Activated CD4-positive, alpha-beta T cell treated with anti-CD3 and anti-CD28 coated beads, Interleukin-2, Interleukin-6, amounts not matched to agents 100 ng/mL and 50 ng/mL, durations not matched to agents 16 hours and 8 hours (primary cell): ENCODE measurements at regions not wholly inside any gene's neighbourhood (a gene's known extent, or its start where the extent isn't known, plus 50 kb on each side); places are given as distances from the start of the nearest gene placed in this dataset.
"Not testable (repeated sequence)": the region's sequence is repeated elsewhere in the genome, so short reads cannot be mapped to it uniquely, and the experiment has no call there.

Experiments used
- DNase-seq: peaks from one replicate; pipeline ENCODE4 v3.0.0-alpha.2; 2020

DNA sequence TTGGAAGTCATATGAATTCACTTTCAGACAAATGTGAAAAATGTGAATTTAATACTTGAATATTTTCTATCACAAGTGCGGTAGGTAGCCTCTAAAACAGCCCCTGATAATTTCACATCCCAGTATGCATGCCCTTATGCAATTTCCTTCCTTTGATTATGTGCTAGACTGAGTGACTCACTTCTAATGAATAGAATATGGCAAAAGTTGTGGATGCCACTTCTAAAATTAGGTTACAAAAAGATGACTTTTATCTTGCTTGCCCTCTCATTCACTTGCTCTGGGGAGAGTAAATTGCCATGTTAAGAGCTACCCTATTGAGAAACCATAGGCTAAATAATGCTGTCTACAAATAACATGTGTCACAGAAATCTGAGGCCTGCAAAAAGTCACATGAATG is 402.5 kb upstream of the PCDH9 start:
- no peak for DNase-seq

DNA sequence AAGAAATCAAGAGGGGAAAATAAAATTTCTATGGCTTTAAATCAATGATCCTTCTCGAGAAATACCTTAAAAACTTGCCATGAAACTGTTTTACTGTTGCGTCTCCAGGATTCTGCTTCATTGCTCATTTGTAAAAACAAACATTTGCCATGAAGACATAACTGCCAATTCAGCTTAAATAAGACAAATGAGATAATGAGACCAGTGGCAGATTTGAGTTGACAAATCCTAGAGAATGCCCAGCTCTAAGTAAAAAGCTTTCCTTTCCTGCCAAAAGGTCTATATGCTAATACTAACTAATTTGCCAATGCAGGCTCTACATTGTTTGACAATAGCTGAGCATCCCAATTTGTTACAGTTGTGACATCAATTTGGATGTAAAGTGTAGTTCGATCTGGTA is 400.5 kb upstream of the PCDH9 start:
- no peak for DNase-seq

DNA sequence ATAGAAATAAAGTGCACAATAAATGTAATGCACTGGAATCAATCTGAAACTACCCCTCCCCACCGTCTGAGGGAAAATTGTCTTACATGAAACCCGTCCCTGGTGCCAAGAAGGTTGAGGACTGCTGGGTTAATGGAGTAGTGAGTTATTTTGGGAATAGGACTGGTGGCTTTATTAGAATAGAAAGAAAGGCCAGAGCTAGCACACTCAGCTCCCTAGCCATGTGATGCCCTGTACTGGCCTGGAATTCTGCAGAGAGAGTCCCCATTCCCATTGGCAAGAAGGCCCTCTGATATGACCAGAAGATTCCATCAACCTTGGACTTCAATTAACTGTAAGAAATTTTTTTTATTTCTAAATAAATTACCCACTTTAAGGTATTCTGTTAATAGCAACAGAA is 393.5 kb upstream of the PCDH9 start:
- no peak for DNase-seq

DNA sequence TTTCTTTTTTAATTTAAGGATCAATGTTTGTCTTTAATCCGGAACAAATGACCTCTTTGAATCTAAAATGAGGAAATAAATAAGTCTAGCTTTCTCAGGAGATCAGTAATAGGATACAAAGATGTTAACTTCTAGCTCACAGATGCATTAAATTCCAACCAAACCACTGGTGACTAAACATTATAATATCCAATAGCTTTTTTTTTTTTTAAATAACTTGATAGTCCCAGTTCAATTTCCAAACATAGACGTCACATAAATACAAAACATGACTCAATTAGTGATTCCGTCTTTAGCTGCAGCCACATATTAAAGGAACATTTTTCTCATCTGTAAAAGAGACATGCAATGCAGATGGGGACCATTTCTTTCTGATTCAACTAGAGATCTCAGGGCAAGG is 390.5 kb upstream of the PCDH9 start:
- no peak for DNase-seq

DNA sequence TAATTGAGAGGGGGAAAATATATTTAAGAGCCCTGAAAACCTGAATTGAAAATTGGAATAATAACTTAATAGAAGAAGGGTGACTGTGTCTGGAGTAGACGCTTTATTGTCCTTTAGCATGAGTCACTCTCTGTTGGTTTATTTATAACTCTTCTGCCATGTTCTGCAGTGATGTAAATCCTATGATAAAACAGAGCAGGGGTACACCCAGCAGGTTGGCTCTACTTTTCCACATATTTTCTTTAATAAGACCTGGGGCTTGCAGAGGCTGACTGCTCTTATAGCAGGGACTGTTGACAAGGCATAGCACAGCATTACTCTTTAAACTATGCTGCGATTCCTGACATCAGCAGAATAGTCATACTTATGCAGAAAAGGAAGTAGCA is 389.9 kb upstream of the PCDH9 start:
- no peak for DNase-seq

DNA sequence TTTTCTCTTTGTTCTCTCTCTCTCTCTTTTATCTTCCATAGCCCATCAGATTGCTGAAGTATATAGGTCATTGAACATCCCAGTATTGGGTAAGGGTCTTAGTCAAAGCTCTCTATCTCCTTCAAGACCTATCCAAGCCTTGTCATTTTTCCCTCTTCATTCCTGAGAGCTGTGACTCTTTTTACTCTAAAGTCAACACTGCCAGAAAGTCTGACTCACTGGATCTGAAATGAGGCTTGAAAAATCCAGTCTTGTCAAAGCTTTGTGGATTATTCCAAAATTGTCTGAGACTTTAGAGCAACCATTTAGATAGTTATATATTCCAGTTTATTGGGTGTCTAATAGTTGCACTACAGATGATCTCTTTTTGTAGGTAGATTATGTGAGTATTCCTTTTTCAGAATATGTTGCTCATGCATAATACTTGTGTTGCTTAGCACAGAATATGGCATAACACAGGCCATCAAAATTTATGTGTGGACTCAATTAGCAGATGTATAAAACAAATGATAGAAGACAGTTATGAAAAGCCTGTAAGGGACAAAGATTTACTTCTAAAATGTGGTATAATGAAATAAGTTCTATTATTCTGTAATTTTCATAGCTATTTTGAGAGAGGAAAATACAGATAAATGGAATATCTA is 389.3 kb upstream of the PCDH9 start:
- DNase-seq = no peak

DNA sequence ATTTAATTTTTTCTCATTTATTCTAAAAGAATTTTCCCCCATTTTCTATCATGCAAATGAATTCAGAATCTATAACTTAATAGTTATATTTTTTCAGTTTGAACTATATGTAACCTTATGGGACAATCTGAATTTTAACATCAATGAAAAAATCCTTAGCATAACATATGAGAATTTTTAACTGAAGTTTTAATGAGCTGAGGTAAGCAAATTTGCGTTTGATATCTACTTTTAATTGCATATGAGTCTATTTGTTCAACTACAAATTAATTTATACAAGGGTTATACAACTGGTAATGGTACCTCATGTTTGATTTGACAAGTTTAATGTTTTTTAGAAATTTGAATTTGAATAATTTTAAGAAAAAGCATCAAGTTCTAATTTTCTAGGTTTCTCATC is 384.4 kb upstream of the PCDH9 start:
- no peak for DNase-seq

DNA sequence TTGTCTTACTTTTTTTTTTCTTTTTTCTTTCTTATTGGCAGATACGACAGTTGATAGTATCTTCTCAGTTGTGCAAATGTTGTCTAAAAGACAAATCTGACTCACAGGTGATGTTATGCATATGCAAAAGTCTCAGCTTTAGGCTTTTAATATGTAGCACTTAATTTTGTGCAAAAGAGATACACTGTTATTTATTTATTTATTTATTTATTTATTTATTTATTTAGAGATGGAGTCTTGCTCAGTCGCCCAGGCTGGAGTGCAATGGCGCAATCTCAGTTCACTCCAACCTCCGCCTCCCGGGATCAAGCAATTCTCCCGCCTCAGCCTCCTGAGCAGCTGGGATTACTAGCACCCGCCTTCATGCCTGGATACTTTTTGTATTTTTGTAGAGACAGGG is 383.9 kb upstream of the PCDH9 start:
- no peak for DNase-seq

DNA sequence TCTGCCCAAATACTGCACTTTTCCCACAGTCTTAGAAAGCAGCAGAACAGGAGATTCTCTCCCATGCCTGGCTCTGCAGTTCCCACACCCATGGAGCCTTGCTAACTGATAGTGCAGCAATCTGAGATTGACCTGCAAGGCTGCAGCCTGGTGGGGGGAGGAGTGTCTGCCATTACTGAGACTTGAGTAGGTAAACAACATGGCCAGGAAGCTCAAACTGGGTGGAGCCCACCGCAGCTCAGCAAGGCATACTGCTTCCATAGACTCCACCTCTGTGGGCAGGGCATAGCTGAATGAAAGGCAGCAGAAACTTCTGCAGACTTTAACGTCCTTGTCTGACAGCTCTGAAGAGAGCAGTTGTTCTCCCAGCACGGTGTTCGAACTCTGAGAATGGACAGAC is 358.5 kb upstream of the PCDH9 start:
- no peak for DNase-seq

DNA sequence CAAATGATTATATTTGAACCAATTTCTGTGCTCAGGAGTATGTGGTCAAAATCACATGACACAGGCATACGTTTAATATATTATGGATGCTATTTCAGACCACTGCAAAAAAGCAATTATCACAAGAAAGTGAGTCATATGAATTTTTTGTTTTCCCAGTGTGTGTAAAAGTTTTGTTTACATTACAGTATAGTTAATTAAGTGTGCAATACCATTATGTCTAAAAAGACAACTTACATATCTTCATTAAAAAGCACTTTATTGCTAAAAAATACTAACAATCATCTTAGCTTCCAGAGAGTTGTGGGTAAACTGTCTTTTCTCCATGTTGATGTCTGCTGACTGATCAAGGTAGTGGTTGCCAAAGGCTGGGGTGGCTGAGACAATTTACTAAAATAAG is 347.2 kb upstream of the PCDH9 start:
- DNase-seq = no peak

DNA sequence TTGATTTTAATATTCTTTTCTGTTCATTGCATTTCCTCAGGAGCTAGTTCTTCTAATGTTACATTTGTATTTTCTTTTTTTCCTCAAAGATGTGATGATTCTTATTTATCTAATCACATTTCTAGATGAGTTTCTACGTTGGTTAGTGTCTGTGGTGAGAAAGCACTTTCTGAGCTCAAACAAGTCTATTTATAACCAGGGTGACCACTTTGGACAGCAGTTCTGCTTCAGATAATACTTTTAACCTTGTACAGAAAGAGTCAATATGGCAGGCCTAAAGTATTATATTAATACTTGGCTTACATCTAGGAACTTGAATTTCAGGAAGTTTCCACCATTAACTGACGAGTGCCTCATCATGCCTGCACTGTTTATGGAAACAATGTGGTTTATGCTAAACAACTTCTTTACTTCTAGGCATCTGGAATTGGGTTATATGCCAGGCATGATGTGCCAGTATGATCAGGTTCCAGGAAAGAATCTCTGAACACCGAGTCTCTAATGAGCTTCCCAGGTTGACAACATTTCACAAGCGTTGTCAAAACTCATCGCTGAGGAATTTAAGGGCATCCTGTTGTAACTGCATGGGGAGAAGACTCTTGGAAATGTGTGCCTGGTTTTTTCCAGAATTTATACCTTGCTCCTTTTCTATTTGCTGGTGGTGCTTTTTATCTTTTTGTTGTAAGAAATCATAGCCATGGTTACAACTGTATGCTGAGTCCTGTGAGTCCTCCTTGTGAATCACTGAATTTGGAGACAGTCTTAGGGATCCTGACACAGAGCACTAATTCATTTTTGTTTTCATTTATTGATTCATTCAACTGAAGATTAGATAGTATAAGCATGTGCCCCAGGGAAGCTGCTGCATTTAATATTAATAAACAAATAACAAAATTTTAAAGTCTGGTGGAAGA is 344.4 kb upstream of the PCDH9 start:
- DNase-seq = no peak

DNA sequence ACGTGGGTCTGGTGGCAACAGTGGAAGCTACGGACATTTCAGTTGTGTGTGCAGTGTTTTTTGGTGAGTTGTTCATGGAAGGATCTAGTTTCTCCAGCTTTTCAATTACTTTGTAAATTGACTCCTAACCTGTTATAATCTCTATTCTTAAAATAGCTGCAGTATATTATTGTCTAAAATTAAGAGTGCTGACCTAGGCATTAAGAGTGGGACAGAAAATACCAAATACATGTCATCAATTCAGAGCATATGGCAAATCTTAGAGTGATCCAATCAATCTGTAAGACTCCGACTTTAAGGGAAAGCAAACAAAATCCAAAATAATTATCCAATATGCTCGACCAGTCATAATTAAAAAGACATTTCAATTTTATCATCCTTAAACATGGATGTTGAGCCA is 338.1 kb upstream of the PCDH9 start:
- no peak for DNase-seq

DNA sequence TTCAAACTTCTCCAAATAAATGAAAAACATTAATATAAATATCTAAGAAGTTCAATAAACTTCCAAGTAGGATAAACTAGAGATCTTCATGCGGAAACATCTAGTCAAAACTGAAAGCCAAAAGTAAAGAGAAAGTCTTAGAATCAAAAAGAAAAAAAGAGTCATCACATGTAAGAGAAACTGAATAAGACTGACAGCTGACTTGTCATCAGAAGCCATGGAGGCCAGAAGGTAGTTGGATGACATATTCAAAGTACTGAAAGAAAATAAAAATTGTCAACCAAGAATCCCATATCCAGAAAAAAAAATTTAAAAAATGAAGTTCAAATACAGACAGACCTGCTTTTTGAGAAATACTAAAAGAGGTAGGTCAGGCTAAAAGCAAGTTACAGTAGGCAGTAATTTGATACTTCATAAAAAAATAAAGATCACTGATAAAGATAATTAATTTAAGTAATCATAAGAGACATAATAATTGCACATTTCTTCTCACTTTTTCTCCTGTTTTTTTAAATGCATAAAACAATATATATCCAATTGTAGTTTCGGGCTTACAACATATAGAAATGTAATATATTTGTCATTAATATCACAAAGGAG is 327.6 kb upstream of the PCDH9 start:
- DNase-seq = no peak

DNA sequence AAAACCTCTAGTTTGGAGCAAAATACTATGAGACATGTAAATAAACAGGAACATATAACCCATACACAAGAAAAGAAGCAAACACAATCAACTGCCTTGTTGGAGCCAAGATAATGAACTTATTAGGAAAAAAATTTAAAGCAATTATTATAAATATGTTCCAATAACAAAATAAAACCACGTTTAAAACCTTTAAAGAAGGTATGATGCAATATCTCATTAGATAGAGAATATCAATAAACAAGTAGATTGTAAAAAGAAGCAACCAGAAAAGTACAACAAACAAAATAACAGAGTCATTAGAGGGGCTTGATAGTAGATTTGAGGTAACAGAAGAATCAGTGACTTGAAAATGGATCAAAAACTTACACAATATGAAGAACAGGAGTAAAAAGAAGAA is 327.0 kb upstream of the PCDH9 start:
- no peak for DNase-seq

DNA sequence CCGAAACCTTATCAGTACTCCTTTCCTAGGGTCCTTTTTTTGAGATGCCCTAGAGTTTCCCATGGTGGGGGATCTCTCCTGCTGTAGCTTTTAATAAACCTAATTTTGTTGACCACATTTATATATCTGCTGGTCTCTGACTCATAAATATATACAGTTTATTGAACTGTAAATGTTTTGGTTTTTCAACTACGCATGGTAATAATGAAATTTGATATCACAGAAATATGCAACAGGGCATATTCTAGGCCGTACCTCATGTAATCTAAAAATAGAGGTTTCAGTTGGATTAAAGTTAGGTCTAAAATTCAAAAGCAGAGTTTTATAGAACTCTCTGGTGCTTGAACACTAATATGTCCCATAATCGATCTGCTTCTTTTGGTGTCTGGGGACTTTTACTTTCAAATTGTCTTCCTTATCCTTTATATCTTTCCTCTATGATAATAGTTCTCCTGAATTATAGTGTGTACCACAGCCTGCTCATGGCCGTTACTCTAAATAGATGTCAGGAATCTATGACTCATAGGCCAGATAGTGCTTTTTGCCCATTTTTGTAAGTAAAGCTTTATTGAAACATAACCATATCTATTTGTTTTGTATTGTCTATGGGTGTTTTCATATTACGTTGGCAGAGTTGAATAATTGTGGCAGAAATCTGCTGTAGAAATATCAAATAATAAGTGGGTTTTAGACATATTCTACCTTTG is 324.8 kb upstream of the PCDH9 start:
- no peak for DNase-seq

DNA sequence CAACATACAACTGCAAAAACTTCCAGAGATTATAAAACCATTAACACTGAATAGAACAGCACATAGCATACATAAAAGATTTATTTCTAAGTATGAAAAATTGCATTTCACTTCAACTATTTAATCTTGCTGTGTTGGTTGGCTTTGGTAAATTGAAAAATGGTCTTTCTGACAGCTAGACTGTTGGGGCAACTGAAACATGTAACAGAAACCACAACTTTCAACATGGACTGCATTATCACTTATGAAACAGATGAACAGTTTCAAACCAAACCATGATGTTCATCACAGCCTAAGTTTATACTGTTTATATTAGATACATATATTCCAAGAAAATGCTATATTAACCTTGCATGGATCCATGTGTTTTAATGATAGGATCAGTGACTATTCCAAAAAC is 324.1 kb upstream of the PCDH9 start:
- DNase-seq = no peak

DNA sequence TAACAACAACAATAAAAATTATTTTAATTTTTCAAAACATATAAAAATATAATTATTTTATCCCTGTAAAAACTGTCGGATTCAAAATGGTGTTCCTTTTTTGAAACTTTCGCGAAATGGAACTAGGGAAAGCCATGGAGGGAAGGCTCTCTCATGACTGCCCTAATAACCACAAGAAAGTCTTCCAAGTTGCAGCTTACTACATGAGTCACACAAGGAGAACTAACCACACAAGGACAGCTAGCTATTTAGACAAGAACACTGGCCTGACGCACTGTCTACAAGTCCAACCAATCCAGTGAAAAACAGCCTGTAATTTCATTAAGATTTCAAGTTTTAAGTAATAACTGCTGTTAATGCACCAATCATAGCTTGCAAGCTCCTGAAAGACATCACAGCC is 319.2 kb upstream of the PCDH9 start:
- DNase-seq = no peak

DNA sequence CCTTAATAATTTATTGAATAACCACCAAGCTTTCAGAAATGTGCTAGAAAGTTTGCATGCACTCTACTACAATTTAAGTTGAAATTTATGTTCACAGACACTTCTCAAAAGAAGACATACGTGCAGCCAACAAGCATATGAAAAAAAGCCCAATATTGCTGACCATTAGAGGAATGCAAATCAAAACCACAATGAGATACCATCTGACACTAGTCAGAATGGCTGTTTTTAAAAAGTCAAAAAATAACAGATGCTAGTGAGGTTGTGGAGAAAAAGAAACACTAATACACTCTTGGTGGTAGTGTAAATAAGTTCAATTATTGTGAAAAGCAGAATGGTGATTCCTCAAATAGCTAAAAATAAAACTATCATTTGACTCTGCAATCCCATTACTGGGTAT is 308.8 kb upstream of the PCDH9 start:
- no peak for DNase-seq

DNA sequence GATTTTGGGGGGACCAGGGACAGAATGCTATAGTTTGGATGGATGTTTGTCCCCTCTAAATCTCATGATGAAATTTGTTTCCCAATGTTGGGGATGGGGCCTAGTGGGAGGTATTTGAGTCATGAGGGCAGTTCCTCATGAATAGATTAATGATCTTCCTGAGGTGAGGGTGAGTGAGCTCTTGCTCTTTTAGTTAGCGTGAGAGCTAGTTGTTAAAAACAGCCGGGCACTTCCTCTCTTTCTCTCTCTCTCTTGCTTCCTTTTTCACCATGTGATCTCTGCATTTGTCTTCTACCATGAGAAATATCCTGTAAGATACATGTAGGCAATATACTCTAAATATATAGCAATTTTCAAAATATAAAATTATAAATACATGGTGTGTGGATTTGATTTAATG is 290.8 kb upstream of the PCDH9 start:
- DNase-seq = no peak

DNA sequence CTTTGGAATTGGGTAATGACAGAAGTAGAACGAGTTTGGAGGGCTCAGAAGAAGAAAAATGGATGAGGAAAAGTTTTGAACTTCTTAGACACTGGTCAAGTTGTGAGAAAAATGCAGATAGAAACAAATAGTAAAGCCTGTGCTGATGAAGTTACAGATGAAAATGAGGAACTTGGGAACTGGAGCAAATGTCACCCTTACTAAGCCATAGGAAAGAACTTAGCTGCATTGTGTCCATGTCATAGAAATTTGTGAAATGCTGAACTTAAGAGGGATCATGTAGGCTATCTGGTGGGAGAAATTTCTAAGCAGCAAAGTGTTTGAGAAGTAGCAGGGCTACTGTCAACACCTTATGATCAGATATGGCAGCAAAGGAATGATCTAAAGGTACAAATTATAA is 289.2 kb upstream of the PCDH9 start:
- DNase-seq = no peak

DNA sequence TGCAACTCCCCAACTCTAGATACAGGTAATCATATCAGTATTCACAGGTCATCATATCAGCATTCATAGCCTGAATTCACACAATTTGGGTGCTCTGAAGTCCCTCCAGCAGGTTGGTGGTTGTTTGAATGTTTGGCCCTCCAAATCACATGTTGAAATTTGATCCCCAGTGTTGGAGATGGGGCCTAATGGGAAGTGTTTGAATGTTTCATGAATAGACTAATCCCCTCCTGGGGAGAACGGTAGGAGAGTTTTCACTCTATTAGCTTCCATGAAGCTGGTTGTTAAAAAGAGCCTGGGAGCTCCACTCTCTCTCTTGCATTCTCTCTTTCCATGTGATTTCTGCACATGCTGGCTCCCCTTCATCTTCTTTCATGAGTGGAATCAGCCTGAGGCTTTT is 288.6 kb upstream of the PCDH9 start:
- DNase-seq = no peak

DNA sequence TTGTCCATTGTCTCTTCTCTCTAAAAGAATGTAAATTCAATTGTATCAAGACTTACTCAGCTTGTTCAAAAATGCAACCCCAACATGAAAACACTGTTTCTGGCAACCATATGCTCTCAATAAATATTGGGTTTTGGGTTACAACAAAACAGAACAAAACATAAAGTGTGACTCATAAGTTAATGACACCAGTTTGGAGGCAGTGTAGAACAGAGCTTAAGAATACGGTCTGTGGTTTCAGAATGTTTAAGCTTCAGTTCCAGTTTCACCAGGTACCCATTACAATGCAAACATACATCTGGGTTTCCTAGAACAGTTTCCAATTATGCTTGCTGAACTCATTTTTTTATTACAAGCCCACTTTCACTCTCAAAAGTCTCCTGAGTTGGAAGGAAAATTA is 285.8 kb upstream of the PCDH9 start:
- no peak for DNase-seq

DNA sequence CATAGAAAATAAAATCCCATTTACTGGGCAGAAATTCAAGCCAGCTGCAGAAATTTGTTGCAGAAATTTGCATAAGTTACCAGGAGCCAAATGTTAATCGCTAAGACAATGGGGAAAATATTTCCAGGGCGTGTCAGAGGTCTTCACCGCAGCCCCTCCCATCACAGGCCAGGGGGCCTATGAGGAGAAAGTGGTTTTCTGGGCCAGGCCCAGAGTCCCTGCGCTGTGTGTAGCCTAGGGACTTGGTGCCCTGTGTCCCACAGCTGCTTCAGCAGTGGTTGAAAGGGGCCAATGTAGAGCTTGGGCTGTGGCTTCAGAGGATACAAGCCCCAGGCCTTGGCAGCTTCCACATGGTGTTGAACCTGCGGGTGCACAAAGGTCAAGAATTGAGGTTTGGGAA is 278.9 kb upstream of the PCDH9 start:
- DNase-seq = no peak

DNA sequence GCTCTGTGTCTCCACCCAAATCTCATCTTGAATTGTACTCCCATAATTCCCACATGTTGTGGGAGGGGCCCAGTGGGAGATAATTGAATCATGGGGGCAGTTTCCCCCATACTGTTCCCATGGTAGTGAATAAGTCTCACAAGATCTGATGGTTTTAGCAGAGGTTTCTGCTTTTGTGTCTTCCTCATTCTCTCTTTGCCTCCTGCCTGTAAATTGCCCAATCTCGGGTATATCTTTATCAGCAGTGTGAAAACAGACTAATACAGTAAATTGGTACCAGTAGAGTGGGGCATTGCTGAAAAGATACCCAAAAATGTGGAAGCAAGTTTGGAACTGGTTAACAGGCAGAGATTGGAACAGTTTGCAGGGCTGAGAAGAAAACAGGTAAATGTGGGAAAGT is 278.1 kb upstream of the PCDH9 start:
- DNase-seq = not testable (repeated sequence)
